ENCODE measurements at regions not wholly inside any gene's neighbourhood (a gene's known extent, or its start where the extent isn't known, plus 50 kb on each side); places are given as distances from the start of the nearest gene placed in this dataset.

GRCh38 chr6:147805155-147805554, 296.7 kb downstream of the SAMD5 start:
- H2BK5ac ChIP-seq (ENCODE audit: low read depth, low read length, poor library complexity, severe bottlenecking): no peak overlapping the region
- H3K9me3 ChIP-seq (ENCODE audit: control insufficient read depth, insufficient read depth, low read length): no peaks in the 10 kb centered on the region
- dilution Hi-C loops (cut with HindIII; ENCODE audit: low sequenced_read_pairs, unreplicated experiment): no loop called here
- in situ Hi-C loops (cut with MboI; ENCODE audit: low sequenced_read_pairs): no loop called here
- no peaks in the 10 kb centered on the region for H3K79me1 ChIP-seq (ENCODE audit: low read depth in 1 of 2, low read length in 2 of 2)
- no peaks in the 10 kb centered on the region for H4K20me1 ChIP-seq (ENCODE audit: insufficient read depth, low read length)
- peaks cover 5% of the 10 kb centered on the region; the same call in 1 of the 2 replicates for H3K4me1 ChIP-seq (ENCODE audit: control insufficient read depth, insufficient read depth, low read length)
- H3K23ac ChIP-seq (ENCODE audit: low read depth, low read length): no peak overlapping the region
- H4K5ac ChIP-seq (ENCODE audit: low read depth, low read length): no peak overlapping the region
- no peak overlapping the region for H3K27ac ChIP-seq (ENCODE audit: insufficient read depth, low read length)
- WGBS, 2 experiments (ENCODE audit: extremely low coverage in 2 of 2, insufficient read length in 1 of 2): no CpG with 5 or more reads among the region's 1 CpG
- H3K9ac ChIP-seq (ENCODE audit: low read depth, low read length): no peak overlapping the region
- TF ChIP-seq RFX5 (IDR thresholded peaks at IDR 0.05; ENCODE audit: low read depth, low read length) (no peak), BHLHE40 (IDR thresholded peaks at IDR 0.05; ENCODE audit: low read depth, low read length) (no peak), MAFK (IDR thresholded peaks at IDR 0.05; ENCODE audit: low read depth, low read length) (no peak)
- no peak overlapping the region for H3K18ac ChIP-seq (ENCODE audit: low read depth, low read length)
- no peak overlapping the region for H2AK9ac ChIP-seq (replicated peaks; ENCODE audit: low read depth, low read length, poor library complexity)
- no peak overlapping the region for H3K14ac ChIP-seq (replicated peaks; ENCODE audit: low read depth, low read length)
- no peak overlapping the region for H2AFZ ChIP-seq (replicated peaks; ENCODE audit: low read length, poor library complexity)
- DNase-seq (no peak), ATAC-seq (ENCODE audit: low read depth) (no peak; the same call in 1 of the 2 replicates)
- no peak overlapping the region for H3K4ac ChIP-seq (ENCODE audit: low read depth, low read length)
- no peak overlapping the region for H4K91ac ChIP-seq (ENCODE audit: insufficient read depth, low read depth, low read length)
- BruUV-seq (replicated peaks): no TSS peak
- no peaks in the 10 kb centered on the region for H3K36me3 ChIP-seq (ENCODE audit: control insufficient read depth, insufficient read depth, low read length)
- H3K9me1 ChIP-seq (ENCODE audit: insufficient read depth, low read length): no peaks in the 10 kb centered on the region
- no peak overlapping the region for H2BK20ac ChIP-seq (ENCODE audit: low read depth, low read length)
- intact Hi-C loops (cut with micrococcal nuclease): no loop called here
- H2BK120ac ChIP-seq (ENCODE audit: low read depth, low read length): no peak overlapping the region
- no peak overlapping the region for H4K8ac ChIP-seq (ENCODE audit: low read depth in 2 of 2, low read length in 2 of 2)
- CTCF ChIA-PET: no interaction called here
- no peak overlapping the region for H3K4me2 ChIP-seq (ENCODE audit: low read depth, low read length)
- H3K27me3 ChIP-seq (ENCODE audit: control insufficient read depth, insufficient read depth, low read length): no peaks in the 10 kb centered on the region
- H2AK5ac ChIP-seq (ENCODE audit: low read depth, low read length): no peak overlapping the region
- no peak overlapping the region for H2BK15ac ChIP-seq (ENCODE audit: low read depth, low read length)
- POLR2A ChIA-PET (ENCODE audit: unreplicated experiment): no interaction called here
- no peak overlapping the region for H3K4me3 ChIP-seq (ENCODE audit: insufficient read depth, low read depth, low read length)
- no peak overlapping the region for H3K56ac ChIP-seq (ENCODE audit: extremely low read depth, insufficient read depth, low read length)

Measured in IMR-90 (cell line).